HEK293 (cell line): ENCODE measurements at regions not wholly inside any gene's neighbourhood (a gene's known extent, or its start where the extent isn't known, plus 50 kb on each side); places are given as distances from the start of the nearest gene placed in this dataset.

ENCODE experiments used
- CTCF ChIP-seq: fragments of 450-650 bp; formaldehyde crosslinking; IDR thresholded peaks from 2 replicates; pipeline ENCODE4 v1.5.1; 2016; ENCODE audit warnings: missing biosample characterization, missing genetic modification characterization
- KLF1 ChIP-seq: fragments of 450-650 bp; formaldehyde crosslinking; IDR thresholded peaks from 2 replicates; pipeline ENCODE4 v1.5.1; 2016; ENCODE audit warnings: missing biosample characterization, missing genetic modification characterization
- YY1 ChIP-seq: fragments of 450-650 bp; formaldehyde crosslinking; IDR thresholded peaks from 2 replicates; pipeline ENCODE4 v1.5.1; 2018; ENCODE audit warnings: missing biosample characterization, missing genetic modification characterization
- ZNF112 ChIP-seq: fragments of 450-650 bp; formaldehyde crosslinking; IDR thresholded peaks from 2 replicates; pipeline ENCODE4 v1.5.0; 2017; ENCODE audit warnings: missing biosample characterization, missing genetic modification characterization
- ZNF148 ChIP-seq: fragments of 450-650 bp; formaldehyde crosslinking; IDR thresholded peaks from 2 replicates; pipeline ENCODE4 v1.5.0; 2017; ENCODE audit warnings: missing biosample characterization, missing genetic modification characterization, borderline replicate concordance
- ZNF184 ChIP-seq: fragments of 450-650 bp; IDR thresholded peaks from 2 replicates; pipeline ENCODE4 v1.5.1; 2018; ENCODE audit warnings: missing biosample characterization, mild to moderate bottlenecking, missing genetic modification characterization
- ZNF768 ChIP-seq: fragments of 450-650 bp; formaldehyde crosslinking; IDR thresholded peaks from 2 replicates; pipeline ENCODE4 v1.5.1; 2018; ENCODE audit warnings: missing biosample characterization, mild to moderate bottlenecking, missing genetic modification characterization
- ZNF830 ChIP-seq: fragments of 450-650 bp; IDR thresholded peaks from 2 replicates; pipeline ENCODE4 v1.5.0; 2018; ENCODE audit warnings: missing biosample characterization, missing genetic modification characterization, low read depth, mild to moderate bottlenecking, moderate library complexity
- TF ChIP-seq, protein P1 (sequence below): fragments of 450-650 bp; formaldehyde crosslinking; IDR thresholded peaks from 2 replicates; pipeline ENCODE4 v1.5.1; 2017; ENCODE audit warnings: missing biosample characterization, missing genetic modification characterization

GRCh38 chr3:26525013-26525412, 97.6 kb upstream of the LRRC3B start:
- TF ChIP-seq, protein P1, sequence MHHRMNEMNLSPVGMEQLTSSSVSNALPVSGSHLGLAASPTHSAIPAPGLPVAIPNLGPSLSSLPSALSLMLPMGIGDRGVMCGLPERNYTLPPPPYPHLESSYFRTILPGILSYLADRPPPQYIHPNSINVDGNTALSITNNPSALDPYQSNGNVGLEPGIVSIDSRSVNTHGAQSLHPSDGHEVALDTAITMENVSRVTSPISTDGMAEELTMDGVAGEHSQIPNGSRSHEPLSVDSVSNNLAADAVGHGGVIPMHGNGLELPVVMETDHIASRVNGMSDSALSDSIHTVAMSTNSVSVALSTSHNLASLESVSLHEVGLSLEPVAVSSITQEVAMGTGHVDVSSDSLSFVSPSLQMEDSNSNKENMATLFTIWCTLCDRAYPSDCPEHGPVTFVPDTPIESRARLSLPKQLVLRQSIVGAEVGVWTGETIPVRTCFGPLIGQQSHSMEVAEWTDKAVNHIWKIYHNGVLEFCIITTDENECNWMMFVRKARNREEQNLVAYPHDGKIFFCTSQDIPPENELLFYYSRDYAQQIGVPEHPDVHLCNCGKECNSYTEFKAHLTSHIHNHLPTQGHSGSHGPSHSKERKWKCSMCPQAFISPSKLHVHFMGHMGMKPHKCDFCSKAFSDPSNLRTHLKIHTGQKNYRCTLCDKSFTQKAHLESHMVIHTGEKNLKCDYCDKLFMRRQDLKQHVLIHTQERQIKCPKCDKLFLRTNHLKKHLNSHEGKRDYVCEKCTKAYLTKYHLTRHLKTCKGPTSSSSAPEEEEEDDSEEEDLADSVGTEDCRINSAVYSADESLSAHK (tag by site-specific recombination): no peak
- no peak for TF ChIP-seq ZNF830 (tag by site-specific recombination)
- TF ChIP-seq KLF1 (tag by site-specific recombination): no peak
- TF ChIP-seq CTCF (tag by site-specific recombination): no peak
- no peak for TF ChIP-seq ZNF768 (tag by site-specific recombination)
- no peak for TF ChIP-seq ZNF184 (tag by site-specific recombination)
- no peak for TF ChIP-seq ZNF112 (tag by site-specific recombination)
- TF ChIP-seq ZNF148 (tag by site-specific recombination): no peak
- no peak for TF ChIP-seq YY1
